ENCODE measurements at regions not wholly inside any gene's neighbourhood (a gene's known extent, or its start where the extent isn't known, plus 50 kb on each side); places are given as distances from the start of the nearest gene placed in this dataset.

DNA sequence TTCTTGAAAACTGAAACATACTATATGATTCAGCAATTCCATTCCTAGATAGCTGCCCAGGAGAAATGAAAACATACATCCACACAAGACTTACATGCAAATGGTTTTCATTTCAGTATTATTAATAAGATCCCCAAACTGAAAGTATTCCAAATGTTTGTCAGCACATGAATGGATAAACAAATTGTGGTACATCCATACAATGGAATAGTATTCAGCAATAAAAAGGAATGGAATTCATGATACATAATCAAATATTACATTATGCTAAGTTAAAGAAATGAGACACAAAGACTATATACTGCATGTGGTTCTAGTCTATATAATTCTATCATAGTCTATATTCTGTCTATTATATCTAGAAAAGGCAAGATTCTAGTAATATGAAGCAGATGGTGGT lies 152.4 kb upstream of the KIT start:
- no peak for TF ChIP-seq POLR2AphosphoS5 (IDR thresholded peaks at IDR 0.05; ENCODE audit: low read depth, low read length)
- TF ChIP-seq, protein P1, sequence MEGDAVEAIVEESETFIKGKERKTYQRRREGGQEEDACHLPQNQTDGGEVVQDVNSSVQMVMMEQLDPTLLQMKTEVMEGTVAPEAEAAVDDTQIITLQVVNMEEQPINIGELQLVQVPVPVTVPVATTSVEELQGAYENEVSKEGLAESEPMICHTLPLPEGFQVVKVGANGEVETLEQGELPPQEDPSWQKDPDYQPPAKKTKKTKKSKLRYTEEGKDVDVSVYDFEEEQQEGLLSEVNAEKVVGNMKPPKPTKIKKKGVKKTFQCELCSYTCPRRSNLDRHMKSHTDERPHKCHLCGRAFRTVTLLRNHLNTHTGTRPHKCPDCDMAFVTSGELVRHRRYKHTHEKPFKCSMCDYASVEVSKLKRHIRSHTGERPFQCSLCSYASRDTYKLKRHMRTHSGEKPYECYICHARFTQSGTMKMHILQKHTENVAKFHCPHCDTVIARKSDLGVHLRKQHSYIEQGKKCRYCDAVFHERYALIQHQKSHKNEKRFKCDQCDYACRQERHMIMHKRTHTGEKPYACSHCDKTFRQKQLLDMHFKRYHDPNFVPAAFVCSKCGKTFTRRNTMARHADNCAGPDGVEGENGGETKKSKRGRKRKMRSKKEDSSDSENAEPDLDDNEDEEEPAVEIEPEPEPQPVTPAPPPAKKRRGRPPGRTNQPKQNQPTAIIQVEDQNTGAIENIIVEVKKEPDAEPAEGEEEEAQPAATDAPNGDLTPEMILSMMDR (IDR thresholded peaks at IDR 0.05) = no peak
